HG02763 (cell line): ENCODE measurements at regions not wholly inside any gene's neighbourhood (a gene's known extent, or its start where the extent isn't known, plus 50 kb on each side); places are given as distances from the start of the nearest gene placed in this dataset.

Experiments
- ATAC-seq: cut with Tn5 transposase; IDR thresholded peaks from one replicate; pipeline ENCODE4 v1.9.1; 2021; ENCODE audit warnings: mild to moderate bottlenecking, moderate library complexity; ENCODE audit not compliant: unreplicated experiment

GRCh38 chr16:85461814-85462713 lies 151.1 kb upstream of the GSE1 start:
- ATAC-seq, result no peak

- no peak for ATAC-seq
Measured at GRCh38 chr16:85462714-85463611, 150.2 kb upstream of the GSE1 start.

DNA sequence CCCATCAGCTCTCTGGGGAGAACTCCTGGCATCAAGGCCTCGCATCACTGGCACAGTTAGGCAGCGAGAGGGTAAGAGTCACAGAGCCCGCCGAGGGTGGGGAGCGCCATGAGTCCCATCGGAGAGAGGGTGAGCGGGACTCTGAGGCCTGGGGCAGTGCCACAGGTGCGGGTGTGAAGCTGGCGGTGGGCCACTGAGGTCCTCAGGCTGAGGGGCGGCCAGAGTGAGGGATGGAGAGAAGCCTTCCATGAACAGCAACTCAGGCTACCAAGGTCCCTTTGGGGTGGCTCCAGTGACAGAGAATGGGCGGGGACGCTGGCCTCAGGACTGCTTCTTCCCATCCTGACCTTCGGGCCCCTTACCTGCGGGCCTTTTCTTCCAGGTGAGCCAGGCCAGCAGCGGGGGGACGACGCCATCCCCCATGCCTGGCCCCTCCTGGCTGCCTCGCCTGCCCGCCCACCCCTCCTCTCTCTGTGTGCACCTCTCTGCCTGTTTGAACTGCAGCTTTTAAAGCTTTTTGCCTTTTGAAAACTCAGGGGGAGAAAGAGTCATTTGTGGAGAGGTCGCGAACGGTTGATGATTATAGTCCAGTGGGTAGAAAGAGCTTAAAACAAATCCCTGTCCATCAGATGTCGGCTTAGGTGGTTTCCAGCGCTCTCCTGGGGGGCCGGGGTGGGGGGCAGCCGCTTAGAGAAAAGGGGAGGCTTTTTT lies 149.3 kb upstream of the GSE1 start:
- no peak for ATAC-seq

- no peak for ATAC-seq
Measured at GRCh38 chr16:85464383-85465305, 148.5 kb upstream of the GSE1 start.

DNA sequence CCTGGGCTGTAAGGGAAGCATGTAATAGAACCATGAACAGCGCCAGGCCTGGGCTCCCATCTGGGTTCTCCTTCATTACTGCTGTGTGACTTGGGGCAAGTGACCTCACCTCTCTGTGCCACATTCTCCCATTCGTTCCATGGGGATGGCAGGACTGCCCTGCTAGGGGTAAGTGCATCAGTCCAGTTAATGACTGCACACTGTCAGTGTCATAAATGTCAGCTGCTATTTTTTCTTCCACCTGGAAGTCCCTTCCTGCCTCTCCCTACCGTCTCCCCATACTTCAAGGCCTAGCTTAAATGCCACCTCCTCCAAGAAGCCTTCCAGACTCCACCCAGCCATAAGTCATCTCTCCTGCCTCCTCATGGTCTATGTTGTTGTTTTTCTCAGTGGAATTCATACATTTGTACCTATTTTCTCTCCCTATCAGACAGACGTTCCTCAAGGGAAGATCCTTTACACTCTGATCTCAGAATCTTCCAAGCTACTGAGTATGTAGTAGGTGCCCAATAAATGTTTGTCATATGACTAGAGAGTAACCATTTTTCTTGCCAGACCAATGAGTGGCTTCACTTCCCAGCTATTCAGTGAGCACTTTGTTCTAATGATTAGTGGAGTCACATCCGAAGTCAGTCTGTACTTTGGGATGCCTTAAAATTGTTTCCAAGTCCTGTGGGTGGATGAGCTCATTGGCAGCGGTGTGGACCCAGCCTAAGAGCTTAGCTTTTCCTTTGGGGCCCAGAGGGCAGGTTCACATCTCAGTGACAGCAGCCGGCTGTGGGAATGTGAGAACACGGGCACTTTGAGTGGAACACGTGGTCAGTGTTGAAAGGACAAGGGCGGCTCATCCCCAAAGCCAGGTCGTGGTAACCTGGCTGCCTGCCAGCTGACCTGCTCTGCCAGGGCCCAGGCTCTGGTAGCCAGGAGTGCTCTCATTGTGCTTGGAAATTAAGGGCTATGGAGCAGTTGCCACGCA lies 147.5 kb upstream of the GSE1 start:
- ATAC-seq, result no peak

DNA sequence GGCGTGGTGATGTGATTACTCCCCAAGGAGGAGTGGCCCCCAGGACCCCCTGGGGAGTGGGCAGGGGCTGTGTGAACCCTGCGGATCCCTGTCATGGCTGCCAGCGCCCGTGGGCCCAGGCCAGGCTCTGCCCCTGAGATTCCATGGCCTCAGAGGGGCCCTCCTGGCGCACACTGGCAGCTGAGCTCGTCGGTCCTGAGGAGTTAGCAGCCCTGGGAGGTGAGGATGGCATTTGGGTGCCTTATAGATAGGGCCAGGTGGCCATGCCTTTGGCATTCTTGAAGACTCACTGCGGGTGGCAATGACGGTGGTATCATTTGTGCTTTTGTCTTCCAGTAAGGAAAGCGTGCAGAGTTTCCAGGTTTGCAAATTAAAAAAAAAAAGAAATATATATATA lies 146.8 kb upstream of the GSE1 start:
- ATAC-seq, result no peak

DNA sequence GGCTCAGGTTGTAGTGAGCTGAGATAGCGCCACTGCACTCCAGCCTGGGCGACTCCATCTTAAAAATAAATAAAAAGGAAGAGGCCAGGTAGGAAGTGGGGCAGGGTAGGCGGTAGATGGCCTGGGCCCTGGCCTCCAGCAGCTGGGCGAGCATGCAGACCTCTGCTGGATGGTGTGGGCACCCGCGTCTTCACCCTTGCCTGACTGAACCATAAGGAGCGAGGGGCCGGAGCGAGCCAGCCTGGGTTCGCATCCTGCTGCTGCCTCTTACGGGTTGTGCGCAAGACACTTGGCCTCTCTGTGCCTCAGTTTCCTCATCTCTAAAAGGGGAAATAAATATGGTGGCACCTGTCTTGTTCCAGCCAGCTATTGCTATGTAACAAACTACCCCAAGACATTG lies 146.1 kb upstream of the GSE1 start:
- ATAC-seq, result no peak

DNA sequence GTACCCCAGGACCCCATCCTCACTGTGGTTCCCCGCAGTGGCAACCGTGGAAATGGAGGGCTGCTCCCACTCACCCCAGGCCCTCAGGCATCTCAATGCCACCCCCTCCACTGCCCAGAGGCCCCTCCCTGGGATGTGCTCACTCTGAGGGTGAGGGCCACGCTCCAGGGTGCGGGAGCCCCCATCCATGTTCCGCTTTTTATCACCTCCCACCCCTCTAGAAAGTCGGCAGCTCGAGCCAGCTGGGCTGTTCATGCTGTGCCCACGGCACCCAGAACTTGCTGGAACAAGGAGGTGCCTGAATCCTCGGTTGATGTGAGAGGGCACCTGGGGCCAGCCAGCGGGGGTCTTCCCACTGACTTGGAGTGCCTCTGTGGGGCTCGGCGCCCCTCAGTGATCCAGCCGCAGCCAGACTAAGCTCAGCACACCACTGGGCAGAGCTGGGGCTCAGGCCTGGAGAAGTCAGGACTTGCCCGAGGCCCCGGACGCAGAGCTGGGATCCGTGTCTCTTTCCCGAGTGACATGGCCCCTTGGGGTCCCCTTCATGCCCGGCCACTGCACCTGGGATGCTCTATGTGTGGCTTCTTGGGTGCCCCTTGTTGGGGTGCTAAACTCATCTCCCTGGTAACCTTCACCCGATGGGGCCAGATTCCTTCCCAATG lies 143.1 kb upstream of the GSE1 start:
- ATAC-seq, result no peak

DNA sequence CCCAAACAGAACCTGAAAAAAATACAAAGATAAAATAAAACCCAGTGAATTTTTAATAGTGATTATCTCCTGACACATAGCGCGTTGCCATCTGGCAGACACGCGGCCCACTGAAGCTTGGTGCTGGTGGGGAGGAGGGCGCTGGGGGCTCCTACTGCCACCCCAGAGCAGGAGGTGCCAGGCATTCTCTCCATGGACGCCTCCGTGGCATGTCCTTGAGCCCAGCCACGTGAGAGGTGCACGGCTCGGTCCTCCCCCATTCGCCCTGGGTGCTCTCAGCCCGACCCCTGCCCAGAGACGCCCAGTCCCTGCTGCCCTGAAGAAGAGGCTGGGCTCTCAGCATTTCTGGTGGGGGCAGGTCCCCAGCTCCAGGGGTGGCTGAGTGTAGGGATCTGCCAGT lies 142.2 kb upstream of the GSE1 start:
- ATAC-seq, result no peak

- no peak for ATAC-seq
Measured at GRCh38 chr16:85471469-85472431, 141.4 kb upstream of the GSE1 start.

- ATAC-seq, result no peak
Measured at GRCh38 chr16:85472514-85472913, 140.6 kb upstream of the GSE1 start.

GRCh38 chr16:85473323-85473722 lies 139.8 kb upstream of the GSE1 start:
- ATAC-seq, result no peak

DNA sequence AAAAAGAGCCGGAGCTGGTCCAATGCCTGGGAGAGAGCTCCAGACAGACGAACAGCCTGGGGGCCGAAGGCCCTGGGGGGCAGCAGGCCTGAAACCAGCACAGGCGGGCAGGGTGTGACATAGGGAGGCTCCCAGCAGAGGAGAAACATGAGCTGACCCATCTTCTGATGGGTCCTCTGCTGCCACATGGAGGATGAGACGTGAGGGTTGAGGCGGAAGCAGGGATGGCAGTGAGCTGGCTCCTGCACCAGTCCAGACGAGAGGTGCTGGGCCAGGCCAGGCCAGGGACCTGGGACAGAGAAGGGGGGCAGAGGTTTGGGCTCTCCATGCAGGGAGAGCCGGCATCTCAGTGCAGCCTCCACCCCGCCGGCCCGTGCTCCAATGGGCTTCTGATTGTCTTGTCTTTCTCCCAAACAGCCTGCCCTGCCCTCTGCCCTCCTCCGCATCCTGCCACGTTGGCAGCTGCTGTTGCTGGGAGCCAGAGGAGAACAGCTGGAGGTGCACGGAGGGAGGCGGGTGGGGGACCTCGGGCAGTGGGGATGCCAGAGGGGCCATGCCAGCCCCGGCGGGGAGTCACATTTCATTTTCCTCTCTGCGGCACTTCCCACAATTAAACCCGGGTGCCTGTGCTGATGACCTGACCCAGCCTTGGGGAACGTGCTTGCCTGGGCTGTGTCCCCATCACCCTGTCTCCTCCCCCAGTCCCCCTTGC lies 139.1 kb upstream of the GSE1 start:
- ATAC-seq, result no peak

DNA sequence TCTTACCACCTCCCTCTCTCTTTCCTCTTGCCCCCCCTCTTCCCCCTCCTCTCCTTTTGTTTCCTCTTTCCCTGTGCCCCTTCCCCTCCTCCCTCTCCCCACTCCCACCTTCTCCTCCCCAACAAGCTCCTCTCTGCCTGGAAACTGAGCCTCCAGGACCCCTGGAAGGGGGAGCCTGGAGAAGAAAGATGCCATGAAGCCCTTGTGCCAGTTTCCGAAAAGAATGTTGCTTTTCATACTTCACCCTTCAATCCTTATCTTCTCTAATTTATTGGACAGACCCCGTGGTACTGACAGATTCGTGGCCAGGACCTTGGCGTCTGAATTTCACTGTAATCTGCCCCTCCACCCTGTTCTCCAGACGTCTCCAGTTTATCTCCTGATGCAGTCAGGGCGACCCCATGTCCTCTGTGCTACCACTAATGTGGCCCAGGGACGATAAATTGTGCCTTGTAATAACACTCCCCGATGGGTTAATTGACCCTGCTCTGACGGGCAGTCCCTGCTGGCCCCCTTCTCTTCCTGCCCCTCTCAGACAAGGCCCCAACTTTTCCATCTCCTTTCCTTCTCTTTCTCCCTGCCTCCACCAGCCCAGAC lies 138.4 kb upstream of the GSE1 start:
- ATAC-seq, result no peak

DNA sequence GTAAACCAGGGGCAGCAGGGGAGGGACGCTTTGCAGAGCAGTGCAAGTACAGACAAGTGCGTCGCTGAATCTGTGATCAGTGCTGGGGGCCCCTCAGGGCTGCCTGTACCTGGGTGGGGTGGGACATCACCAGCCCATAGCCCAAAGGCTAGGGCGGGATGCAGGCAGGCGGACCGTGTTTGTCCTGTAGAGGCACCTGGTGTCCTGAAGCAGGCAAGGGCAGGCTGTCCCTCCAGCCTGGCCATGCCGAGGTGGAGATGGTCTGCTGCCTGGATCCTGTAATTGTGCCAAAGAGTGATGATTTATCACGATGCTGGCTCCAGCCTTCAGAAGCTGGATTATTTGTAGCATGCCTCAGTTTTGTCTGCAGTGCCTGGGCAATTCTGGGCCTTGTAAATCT lies 137.9 kb upstream of the GSE1 start:
- no peak for ATAC-seq

GRCh38 chr16:85475691-85476300 lies 137.3 kb upstream of the GSE1 start:
- no peak for ATAC-seq
